Fibroblast of mammary gland (primary cell): ENCODE measurements at regions not wholly inside any gene's neighbourhood (a gene's known extent, or its start where the extent isn't known, plus 50 kb on each side); places are given as distances from the start of the nearest gene placed in this dataset.

Experiments used
- DNase-seq: peaks from one replicate; pipeline ENCODE4 v3.0.0-alpha.2; 2010; ENCODE audit warnings: low read depth
- H3K4me3 ChIP-seq: 2 replicates; pipeline ENCODE4 v1.5.1; 2011; ENCODE audit warnings: low read depth, mild to moderate bottlenecking, low read length, moderate library complexity; ENCODE audit not compliant: control insufficient read depth
- CTCF ChIP-seq: conservative IDR thresholded peaks from 2 replicates; pipeline ENCODE4 v1.5.1; 2011; ENCODE audit warnings: low read depth, low read length, inconsistent platforms; ENCODE audit not compliant: control insufficient read depth, insufficient read depth

GRCh38 chr10:47053081-47053798 is 142.0 kb downstream of the PTPN20 start:
- TF ChIP-seq CTCF: no peak
- H3K4me3 ChIP-seq: no peak overlapping the region
- DNase-seq: no peak

- no peak for DNase-seq
- TF ChIP-seq CTCF: no peak
These were observed 143.7 kb downstream of the PTPN20 start for GRCh38 chr10:47054974-47055373.

DNA sequence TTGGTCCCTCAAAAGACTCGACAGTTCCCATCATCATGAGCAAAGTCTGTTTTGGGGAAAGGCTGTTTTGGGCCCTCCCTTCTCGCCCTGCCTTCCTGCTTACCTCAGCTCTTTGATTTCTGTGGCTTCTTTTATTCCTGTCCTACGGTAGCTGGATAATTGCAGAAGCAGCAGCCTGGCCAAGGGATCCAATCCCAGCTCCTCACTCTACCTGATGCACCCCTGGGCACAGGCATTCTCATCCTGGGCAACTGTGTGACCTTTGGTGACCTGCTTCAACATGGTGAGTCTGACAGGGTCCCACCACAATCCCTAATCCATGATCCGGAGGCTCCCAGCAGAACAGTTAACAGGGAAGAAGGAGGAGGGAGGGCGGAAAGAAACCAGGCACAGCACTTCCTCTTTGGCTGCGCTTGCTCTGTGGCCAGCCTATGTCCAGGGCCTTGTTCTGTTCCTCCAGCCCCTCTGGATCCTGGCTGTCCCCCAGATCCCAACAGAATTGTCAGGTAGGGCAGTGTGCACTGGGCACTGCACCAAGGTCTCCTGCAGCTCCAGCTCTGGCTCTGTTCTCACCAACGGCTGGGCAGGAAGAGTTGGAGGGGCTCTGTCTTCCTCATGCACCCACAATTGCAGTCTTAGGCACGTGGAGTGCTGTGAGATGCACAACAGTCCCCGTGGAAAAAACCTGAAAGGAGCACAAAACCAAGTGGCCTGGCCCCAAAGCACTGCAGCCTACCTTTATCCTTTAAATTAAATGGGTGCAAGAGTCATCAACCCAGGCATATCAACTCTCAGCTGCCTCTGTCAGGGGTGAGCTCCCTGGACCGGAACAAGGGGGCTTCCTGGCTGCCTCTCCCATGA is 144.4 kb downstream of the PTPN20 start:
- TF ChIP-seq CTCF: no peak
- H3K4me3 ChIP-seq: no peak overlapping the region

More at GRCh38 chr10:47054974-47055373, 143.7 kb downstream of the PTPN20 start:
- no peak overlapping the region for H3K4me3 ChIP-seq

DNA sequence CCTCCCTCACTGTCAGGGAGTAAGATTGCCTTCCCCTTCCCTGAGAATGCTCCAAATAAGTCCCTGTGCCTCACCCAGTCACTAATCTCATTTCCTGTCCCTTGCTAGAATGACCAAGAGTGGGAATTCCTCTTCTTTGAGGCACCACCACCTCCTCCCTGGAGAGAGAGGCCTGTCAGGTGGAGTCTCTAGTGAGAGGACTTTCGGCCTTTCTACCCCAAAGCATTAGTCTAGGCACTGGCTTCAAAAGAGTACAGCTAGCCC is 145.0 kb downstream of the PTPN20 start:
- no peak overlapping the region for H3K4me3 ChIP-seq
- no peak for TF ChIP-seq CTCF
- DNase-seq: no peak

More for the DNA sequence above, 144.4 kb downstream of the PTPN20 start:
- DNase-seq: no peak

GRCh38 chr10:47057471-47057870 is 146.2 kb downstream of the PTPN20 start:
- no peak for TF ChIP-seq CTCF
- no peak for DNase-seq
- H3K4me3 ChIP-seq: no peak overlapping the region

DNA sequence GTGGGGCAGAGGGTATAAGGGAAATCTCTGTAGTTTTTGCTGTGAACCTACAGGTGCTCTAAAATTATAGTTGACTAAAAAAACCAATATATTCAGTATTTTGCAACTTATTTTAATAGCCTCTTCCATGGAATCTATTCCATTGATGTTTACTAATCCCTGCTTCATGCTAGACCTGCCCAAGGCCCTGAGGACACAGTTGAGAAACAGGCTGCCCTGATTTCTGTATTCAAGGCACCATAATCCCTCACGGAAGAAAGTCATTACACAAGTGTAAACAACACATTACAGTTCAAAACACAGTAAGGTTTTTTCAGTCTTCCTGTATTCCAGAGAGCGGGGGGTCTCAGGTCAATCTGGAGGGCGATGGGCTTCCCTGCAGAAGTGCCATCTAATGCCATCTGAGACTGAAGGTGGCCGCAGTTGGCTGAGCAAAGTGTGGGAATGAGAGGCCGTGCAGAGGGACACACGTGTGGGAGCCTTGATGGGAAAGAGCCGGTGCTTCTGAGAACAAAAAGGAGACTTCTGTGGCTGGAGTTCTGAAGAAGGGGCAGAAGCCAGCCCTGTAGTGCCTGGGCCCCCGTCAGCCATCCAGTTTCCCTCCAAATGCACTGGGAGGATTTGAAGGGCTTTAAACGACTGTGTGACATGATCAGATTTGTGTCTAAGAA is 146.9 kb downstream of the PTPN20 start:
- H3K4me3 ChIP-seq: no peak overlapping the region
- DNase-seq: no peak
- no peak for TF ChIP-seq CTCF
